NT2/D1 (cell line): ENCODE measurements at regions not wholly inside any gene's neighbourhood (a gene's known extent, or its start where the extent isn't known, plus 50 kb on each side); places are given as distances from the start of the nearest gene placed in this dataset.

ENCODE experiments used
- SUZ12 ChIP-seq: IDR thresholded peaks from 2 replicates; pipeline ENCODE4 v1.6.1; 2011; ENCODE audit not compliant: insufficient read length, insufficient read depth; ENCODE audit errors: extremely low read depth
- YY1 ChIP-seq: IDR thresholded peaks from 2 replicates; pipeline ENCODE4 v1.6.1; 2011; ENCODE audit not compliant: insufficient read length, insufficient read depth
- ZNF274 ChIP-seq: IDR thresholded peaks from 2 replicates; pipeline ENCODE4 v1.6.1; 2011; ENCODE audit warnings: mild to moderate bottlenecking, low read depth, low read length

- TF ChIP-seq ZNF274 (no peak), YY1 (no peak), SUZ12 (no peak)
Observed at GRCh38 chr1:104132382-104132973, 382.8 kb downstream of the AMY1C start.
